C4-2B (cell line): ENCODE measurements at regions not wholly inside any gene's neighbourhood (a gene's known extent, or its start where the extent isn't known, plus 50 kb on each side); places are given as distances from the start of the nearest gene placed in this dataset.

Source experiments
- CTCF ChIP-seq: fragments of 450-650 bp; conservative IDR thresholded peaks from 2 replicates; pipeline ENCODE4 v1.5.1; 2017; ENCODE audit warnings: mild to moderate bottlenecking
- ZFX ChIP-seq: fragments of 450-650 bp; IDR thresholded peaks from 2 replicates; pipeline ENCODE4 v1.6.1; 2017

GRCh38 chrX:122907375-122907774 is 276.7 kb upstream of the GRIA3 start:
- TF ChIP-seq CTCF: no peak
- no peak for TF ChIP-seq ZFX
